HL-60 (cell line): ENCODE measurements at regions not wholly inside any gene's neighbourhood (a gene's known extent, or its start where the extent isn't known, plus 50 kb on each side); places are given as distances from the start of the nearest gene placed in this dataset.

Source experiments
- CTCF ChIP-seq: IDR thresholded peaks from one replicate; pipeline ENCODE4 v1.5.1; 2011; ENCODE audit warnings: low read length, control low read depth, inconsistent platforms; ENCODE audit not compliant: insufficient read depth
- POLR2AphosphoS5 ChIP-seq: IDR thresholded peaks from 2 replicates; pipeline ENCODE4 v1.6.1; 2012; ENCODE audit warnings: low read depth
- REST ChIP-seq: IDR thresholded peaks from 2 replicates; pipeline ENCODE4 v1.6.1; 2012; ENCODE audit warnings: low read depth; ENCODE audit not compliant: insufficient replicate concordance
- SPI1 ChIP-seq: IDR thresholded peaks from 2 replicates; pipeline ENCODE4 v1.6.1; 2012; ENCODE audit warnings: low read depth, mild to moderate bottlenecking, borderline replicate concordance

- TF ChIP-seq CTCF, result no peak
- no peak for TF ChIP-seq POLR2AphosphoS5
- no peak for TF ChIP-seq REST
- no peak for TF ChIP-seq SPI1
Measured at GRCh38 chrX:88439935-88440334, 307.1 kb upstream of the CPXCR1 start.
